Islet precursor cell (in vitro differentiated cells): ENCODE measurements at regions not wholly inside any gene's neighbourhood (a gene's known extent, or its start where the extent isn't known, plus 50 kb on each side); places are given as distances from the start of the nearest gene placed in this dataset.

Experiments used
- DNase-seq: peaks from one replicate; pipeline ENCODE4 v3.0.0-alpha.2; 2018

- no peak for DNase-seq
Observed at GRCh38 chr2:180520921-180521581, 459.4 kb upstream of the UBE2E3 start.

- peak; percentile 53 for DNase-seq
Observed at GRCh38 chr2:180520206-180520605, 460.2 kb upstream of the UBE2E3 start.

- DNase-seq: no peak
Observed at GRCh38 chr2:180519276-180519675, 461.1 kb upstream of the UBE2E3 start.

DNA sequence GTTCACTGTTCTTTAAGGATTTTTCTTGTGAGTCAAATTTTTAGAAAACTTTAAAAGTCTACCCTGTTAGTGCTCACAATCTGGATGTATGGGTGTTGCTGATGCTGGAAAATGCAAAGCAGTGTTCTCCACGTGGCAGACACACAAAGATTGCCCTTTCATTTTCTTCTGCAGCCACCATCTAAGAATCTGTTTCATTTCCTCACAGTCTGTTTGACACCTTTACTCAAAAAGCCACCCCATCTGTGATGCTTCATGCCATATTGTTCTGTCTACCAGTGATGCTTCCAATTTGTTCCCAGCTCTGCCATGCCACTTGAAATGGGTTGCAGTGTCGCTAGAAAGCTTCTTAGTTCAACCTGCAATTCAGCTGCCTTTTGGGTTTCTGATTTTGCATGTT is 464.2 kb upstream of the UBE2E3 start:
- no peak for DNase-seq

- no peak for DNase-seq
Observed at GRCh38 chr2:180513389-180513788, 467.0 kb upstream of the UBE2E3 start.

- DNase-seq: no peak
Observed at GRCh38 chr2:180508458-180508857, 471.9 kb upstream of the UBE2E3 start.

GRCh38 chr2:180507028-180507427 is 473.4 kb upstream of the UBE2E3 start:
- DNase-seq: no peak

- no peak for DNase-seq
Observed at GRCh38 chr2:180505203-180505602, 475.2 kb upstream of the UBE2E3 start.

- no peak for DNase-seq
Observed at GRCh38 chr2:180497621-180498152, 482.7 kb upstream of the UBE2E3 start.

GRCh38 chr2:180495606-180496005 is 484.8 kb upstream of the UBE2E3 start:
- no peak for DNase-seq

DNA sequence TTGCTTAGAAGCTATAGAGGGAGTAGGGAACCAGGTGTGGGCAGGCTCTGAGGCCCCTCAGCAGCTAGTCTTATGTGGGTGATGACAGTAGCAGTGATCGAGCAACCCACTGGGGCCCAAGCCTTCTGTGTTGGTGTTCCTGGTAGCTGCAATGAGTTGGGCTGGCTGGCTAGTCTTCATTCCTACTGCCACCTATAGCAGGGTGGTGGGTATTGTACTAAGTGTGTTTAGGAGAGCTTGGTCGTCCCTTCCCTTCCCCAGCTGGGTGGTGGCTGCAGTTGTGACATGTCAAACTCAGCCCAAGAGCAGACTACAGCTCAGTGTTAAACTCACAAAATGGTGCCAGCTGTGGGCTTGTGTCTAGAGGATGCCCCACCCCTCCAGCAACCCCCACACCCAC is 486.1 kb upstream of the UBE2E3 start:
- no peak for DNase-seq

GRCh38 chr2:180482696-180483095 is 475.6 kb upstream of the CWC22 start:
- no peak for DNase-seq

GRCh38 chr2:180481998-180482397 is 474.9 kb upstream of the CWC22 start:
- no peak for DNase-seq

GRCh38 chr2:180478883-180479282 is 471.8 kb upstream of the CWC22 start:
- no peak for DNase-seq

- no peak for DNase-seq
Observed at GRCh38 chr2:180474716-180475115, 467.6 kb upstream of the CWC22 start.

DNA sequence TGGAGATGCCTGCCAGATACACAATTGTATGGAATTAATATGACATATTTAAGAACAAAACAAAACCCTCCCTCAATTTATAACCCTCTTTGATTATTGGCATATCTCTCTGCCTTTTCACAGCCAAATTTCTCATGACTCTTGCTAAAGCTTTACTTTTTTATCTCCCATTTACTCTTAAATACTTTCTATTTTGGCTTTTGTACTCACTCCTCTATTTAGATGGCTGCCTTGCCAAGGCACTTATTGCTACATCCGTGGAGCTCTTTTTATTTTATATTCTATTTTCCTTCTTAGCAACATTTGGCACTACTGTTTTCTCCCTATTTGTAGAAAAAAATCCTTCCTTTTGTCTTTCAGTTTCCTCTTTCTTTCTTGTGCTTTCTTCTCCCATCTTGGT is 466.4 kb upstream of the CWC22 start:
- no peak for DNase-seq

- no peak for DNase-seq
Observed at GRCh38 chr2:180472133-180472532, 465.0 kb upstream of the CWC22 start.

GRCh38 chr2:180463608-180464007 is 456.5 kb upstream of the CWC22 start:
- no peak for DNase-seq

DNA sequence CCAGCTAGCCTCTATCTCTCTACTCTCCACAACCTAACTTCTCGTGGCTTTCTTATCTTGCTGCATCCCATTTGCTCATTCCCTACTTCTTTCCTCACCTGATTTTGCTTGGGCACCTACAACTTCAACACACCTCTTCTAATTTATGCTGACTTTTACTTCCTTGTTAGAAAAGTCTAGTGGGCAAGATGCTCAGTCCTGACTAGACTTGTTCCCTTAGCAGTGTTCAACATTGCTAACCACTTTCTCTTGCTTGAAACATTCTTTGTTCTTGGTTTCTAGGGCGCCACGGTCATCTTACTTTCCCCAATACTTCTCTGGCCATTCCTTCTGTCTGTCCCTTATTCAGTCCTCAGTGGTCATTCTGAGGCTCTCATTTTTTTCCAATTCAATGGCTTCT is 454.7 kb upstream of the CWC22 start:
- DNase-seq: no peak

DNA sequence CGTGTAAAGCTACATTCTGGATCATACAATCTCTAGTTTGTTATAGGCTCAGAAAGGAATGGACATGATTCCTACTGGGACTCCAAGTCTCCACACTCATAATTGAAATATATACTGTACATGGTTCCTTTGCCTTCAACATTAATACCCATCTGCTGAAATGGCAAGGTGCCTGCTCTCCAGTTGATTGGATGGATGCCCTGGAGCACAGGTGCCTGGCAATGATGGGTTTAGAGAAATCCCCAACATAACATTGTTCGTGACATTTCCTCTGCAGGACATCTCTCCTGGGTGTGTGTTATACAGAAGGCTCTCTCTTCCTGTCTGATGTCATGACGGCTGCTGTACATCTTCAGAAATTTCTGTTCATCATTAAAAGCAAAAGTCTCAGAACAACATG is 449.7 kb upstream of the CWC22 start:
- no peak for DNase-seq

DNA sequence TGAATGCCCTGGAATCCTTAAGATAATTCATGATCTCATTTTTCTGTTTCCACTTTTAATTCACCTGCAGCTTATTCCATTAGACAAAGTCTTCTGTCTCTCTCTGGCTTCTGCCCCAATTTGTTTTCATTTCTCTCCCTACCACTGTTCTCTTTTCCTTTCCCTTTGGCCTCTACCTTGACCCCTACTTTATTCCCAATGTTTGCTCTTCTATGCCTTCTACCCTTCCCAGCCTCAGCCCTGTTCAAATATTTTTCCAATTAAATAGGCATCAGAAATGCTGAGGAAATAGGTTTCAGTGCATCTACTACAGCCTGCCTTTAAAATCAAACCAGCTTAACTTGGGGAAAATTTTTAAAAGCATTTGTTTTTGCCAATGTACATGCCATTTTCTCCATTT is 443.7 kb upstream of the CWC22 start:
- no peak for DNase-seq

- no peak for DNase-seq
Observed at GRCh38 chr2:180449171-180449915, 442.2 kb upstream of the CWC22 start.

GRCh38 chr2:180446492-180446891 is 439.4 kb upstream of the CWC22 start:
- no peak for DNase-seq

GRCh38 chr2:180443888-180444287 is 436.8 kb upstream of the CWC22 start:
- DNase-seq: no peak
